NB4 (cell line): ENCODE measurements at regions not wholly inside any gene's neighbourhood (a gene's known extent, or its start where the extent isn't known, plus 50 kb on each side); places are given as distances from the start of the nearest gene placed in this dataset.

ENCODE experiments used
- CTCF ChIP-seq: IDR thresholded peaks from one replicate; pipeline ENCODE4 v1.5.1; 2012; ENCODE audit warnings: low read depth, low read length
- MAX ChIP-seq: IDR thresholded peaks from 2 replicates; pipeline ENCODE4 v1.6.1; 2011; ENCODE audit warnings: low read depth, low read length
- MYC ChIP-seq: IDR thresholded peaks from 2 replicates; pipeline ENCODE4 v1.6.1; 2011; ENCODE audit warnings: low read depth, low read length
- POLR2A ChIP-seq: IDR thresholded peaks from 2 replicates; pipeline ENCODE4 v1.6.1; 2011; ENCODE audit warnings: mild to moderate bottlenecking; ENCODE audit not compliant: insufficient read length; ENCODE audit errors: extremely low read depth

GRCh38 chr10:8990280-8990987, 935.9 kb downstream of the GATA3 start:
- TF ChIP-seq CTCF (no peak), POLR2A (no peak), MAX (no peak), MYC (no peak)
